GM19023 (cell line): ENCODE measurements at regions not wholly inside any gene's neighbourhood (a gene's known extent, or its start where the extent isn't known, plus 50 kb on each side); places are given as distances from the start of the nearest gene placed in this dataset.

Experiments used
- ATAC-seq: cut with Tn5 transposase; IDR thresholded peaks from one replicate; pipeline ENCODE4 v1.9.1; 2021; ENCODE audit warnings: mild to moderate bottlenecking, moderate library complexity; ENCODE audit not compliant: unreplicated experiment

- no peak for ATAC-seq
Observed at GRCh38 chr10:61356354-61356753, 96.8 kb downstream of the TMEM26 start.

- ATAC-seq: no peak
Observed at GRCh38 chr10:61355211-61355610, 98.0 kb downstream of the TMEM26 start.

GRCh38 chr10:61354401-61354975 is 98.7 kb downstream of the TMEM26 start:
- ATAC-seq: no peak

GRCh38 chr10:61350794-61351193 is 102.4 kb downstream of the TMEM26 start:
- no peak for ATAC-seq

GRCh38 chr10:61350068-61350467 is 103.1 kb downstream of the TMEM26 start:
- ATAC-seq: no peak

- no peak for ATAC-seq
Observed at GRCh38 chr10:61346796-61347413, 106.3 kb downstream of the TMEM26 start.

GRCh38 chr10:61343796-61344195 is 109.4 kb downstream of the TMEM26 start:
- ATAC-seq: no peak

- no peak for ATAC-seq
Observed at GRCh38 chr10:61342858-61343572, 110.2 kb downstream of the TMEM26 start.

GRCh38 chr10:61341008-61341407 is 112.2 kb downstream of the TMEM26 start:
- no peak for ATAC-seq

- no peak for ATAC-seq
Observed at GRCh38 chr10:61338146-61338545, 115.0 kb downstream of the TMEM26 start.

GRCh38 chr10:61337741-61338140 is 115.4 kb downstream of the TMEM26 start:
- no peak for ATAC-seq

GRCh38 chr10:61336831-61337230 is 116.3 kb downstream of the TMEM26 start:
- ATAC-seq: no peak

GRCh38 chr10:61335359-61335758 is 117.8 kb downstream of the TMEM26 start:
- ATAC-seq: no peak

GRCh38 chr10:61332581-61332980 is 120.6 kb downstream of the TMEM26 start:
- ATAC-seq: no peak

GRCh38 chr10:61330669-61331068 is 122.5 kb downstream of the TMEM26 start:
- no peak for ATAC-seq

GRCh38 chr10:61329854-61330253 is 123.3 kb downstream of the TMEM26 start:
- no peak for ATAC-seq

- ATAC-seq: no peak
Observed at GRCh38 chr10:61325223-61325960, 127.8 kb downstream of the TMEM26 start.

- no peak for ATAC-seq
Observed at GRCh38 chr10:61323726-61324125, 129.5 kb downstream of the TMEM26 start.

GRCh38 chr10:61321041-61321857 is 131.9 kb downstream of the TMEM26 start:
- ATAC-seq: no peak

GRCh38 chr10:61320257-61320587 is 133.0 kb downstream of the TMEM26 start:
- no peak for ATAC-seq
